GM12878 (cell line): ENCODE measurements at regions not wholly inside any gene's neighbourhood (a gene's known extent, or its start where the extent isn't known, plus 50 kb on each side); places are given as distances from the start of the nearest gene placed in this dataset.

ENCODE experiments used
- ATAC-seq: fragments of 200-7000 bp; cut with Tn5 transposase; 3 replicates; pipeline ENCODE4 v1.9.1; 2020; ENCODE audit warnings: mild to moderate bottlenecking, moderate library complexity
- BruUV-seq: library from RNA; stranded (reverse); fragments of 400-500 nt; replicated peaks from 2 replicates; lab custom pipeline; 2021; lab: Mats Ljungman, UMichigan
- CTCF ChIA-PET: fragments of 300-600 bp; sonication (Branson Sonifier 250); formaldehyde crosslinking; extraction: SDS; loops from one replicate; lab custom pipeline; 2021; ENCODE audit warnings: inconsistent platforms; lab: Yijun Ruan, JAX
- POLR2A ChIA-PET: fragments of 350-600 bp; formaldehyde crosslinking; extraction: SDS; loops from one replicate; lab custom pipeline; 2021; ENCODE audit warnings: inconsistent platforms; lab: Charles Lee
- RAD21 ChIA-PET: fragments of 300-600 bp; sonication (Branson Sonifier 250); formaldehyde crosslinking; loops from one replicate; lab custom pipeline; 2023; ENCODE audit warnings: antibody characterized with exemption; ENCODE audit not compliant: unreplicated experiment; lab: Charles Lee
- SMC1A ChIA-PET: fragments of 300-600 bp; sonication (Branson Sonifier 250); formaldehyde crosslinking; loops from one replicate; lab custom pipeline; 2023; ENCODE audit not compliant: unreplicated experiment, uncharacterized antibody; lab: Charles Lee
- DNase-seq: peaks from one replicate; pipeline ENCODE4 v3.0.0-alpha.2; 2011; ENCODE audit warnings: low read depth, low spot score
- FAIRE-seq: peaks from 3 replicates; lab custom pipeline; 2011; peaks lifted over from hg19 to GRCh38; lab: Jason Lieb, UNC
- H2AFZ ChIP-seq: 2 replicates; pipeline ENCODE4 v1.6.0; 2011; ENCODE audit warnings: low read depth, low read length, control low read depth; ENCODE audit not compliant: control insufficient read depth
- H3K27ac ChIP-seq: 2 replicates; pipeline ENCODE4 v1.5.1; 2011; ENCODE audit warnings: control low read depth; ENCODE audit not compliant: control insufficient read depth, insufficient read depth
- H3K27me3 ChIP-seq, 2 experiments: replicated peaks in 1 of 2; 2 replicates each; pipeline versions ENCODE4 v1.6.0 to v1.6.1; 2011; ENCODE audit warnings: low read length in 1 of 2; ENCODE audit not compliant: control insufficient read depth in 2 of 2, insufficient read depth in 2 of 2
- H3K36me3 ChIP-seq, 2 experiments: 2 replicates each; pipeline ENCODE4 v1.5.1; 2011; ENCODE audit warnings: low read length in 1 of 2; ENCODE audit not compliant: control insufficient read depth in 2 of 2, insufficient read depth in 2 of 2
- H3K4me1 ChIP-seq: 2 replicates; pipeline ENCODE4 v1.6.1; 2011; ENCODE audit warnings: mild to moderate bottlenecking, low read length, moderate library complexity, mixed read lengths; ENCODE audit not compliant: control insufficient read depth, insufficient read depth
- H3K4me2 ChIP-seq: 2 replicates; pipeline ENCODE4 v1.6.0; 2011; ENCODE audit warnings: control low read depth; ENCODE audit not compliant: control insufficient read depth, insufficient read depth
- H3K4me3 ChIP-seq: fragments of 200-600 bp; sonication (generic); 2 replicates; pipeline ENCODE4 v1.5.1; 2016
- H3K79me2 ChIP-seq: 2 replicates; pipeline ENCODE4 v1.6.0; 2011; ENCODE audit warnings: low read length; ENCODE audit not compliant: control insufficient read depth, insufficient read depth
- H3K9ac ChIP-seq: 2 replicates; pipeline ENCODE4 v1.8.0; 2011; ENCODE audit warnings: low read length, control low read depth, mixed read lengths; ENCODE audit not compliant: control insufficient read depth, insufficient read depth
- H3K9me3 ChIP-seq: replicated peaks from 3 replicates; pipeline ENCODE4 v1.5.1; 2011; ENCODE audit warnings: mild to moderate bottlenecking, low read length; ENCODE audit not compliant: control insufficient read depth, insufficient read depth
- H4K20me1 ChIP-seq: 2 replicates; pipeline ENCODE4 v1.6.0; 2011; ENCODE audit not compliant: control insufficient read depth, insufficient read depth
- CBFB ChIP-seq: IDR thresholded peaks from 2 replicates; pipeline ENCODE4 v1.6.1; 2016; ENCODE audit warnings: antibody characterized with exemption, low read depth
- CHD1 ChIP-seq: IDR thresholded peaks from 2 replicates; pipeline ENCODE4 v1.6.1; 2012; ENCODE audit warnings: low read depth, low read length, improper control_type of control experiment
- DPF2 ChIP-seq: fragments of 450-650 bp; IDR thresholded peaks from 2 replicates; pipeline ENCODE4 v1.6.1; 2017; ENCODE audit warnings: mild to moderate bottlenecking
- HDAC6 ChIP-seq: fragments of 200-600 bp; sonication (generic); IDR thresholded peaks from one replicate; pipeline ENCODE4 v1.8.0; 2017; ENCODE audit warnings: antibody characterized with exemption; ENCODE audit not compliant: unreplicated experiment
- IRF4 ChIP-seq: IDR thresholded peaks from 2 replicates; pipeline ENCODE4 v1.6.1; 2011; ENCODE audit warnings: low read depth, low read length
- MYB ChIP-seq: fragments of 150-350 bp; IDR thresholded peaks from 2 replicates; pipeline ENCODE4 v1.6.1; 2014; ENCODE audit warnings: mild to moderate bottlenecking, low read depth, low read length, borderline replicate concordance
- NBN ChIP-seq: fragments of 450-650 bp; IDR thresholded peaks from 2 replicates; pipeline ENCODE4 v1.6.1; 2016
- NFYB ChIP-seq: IDR thresholded peaks from 2 replicates; pipeline ENCODE4 v1.6.1; 2011; ENCODE audit warnings: low read depth, mild to moderate bottlenecking, low read length, improper control_type of control experiment, moderate library complexity; ENCODE audit not compliant: insufficient read depth
- WGBS: methylation state at CpG from one replicate; pipeline ENCODE4 v1.1.6; 2016; ENCODE audit warnings: low lambda C conversion rate; ENCODE audit not compliant: insufficient replicate concordance, insufficient coverage; ENCODE audit errors: missing lambda C conversion rate; 5-methylcytosine and 5-hydroxymethylcytosine counted together
- in situ Hi-C: fragments of 300-500 bp; cut with MboI; formaldehyde crosslinking; loops from 9 replicates; pipeline ENCODE4 v1.14.3; 2018; ENCODE audit warnings: mixed read lengths
- intact Hi-C: fragments of 100-400 bp; cut with micrococcal nuclease; formaldehyde crosslinking; loops from one replicate; pipeline ENCODE4 v1.14.2; 2022; ENCODE audit not compliant: unreplicated experiment
- TF ChIP-seq, protein P1 (sequence below): fragments of 450-650 bp; IDR thresholded peaks from 2 replicates; pipeline ENCODE4 v1.6.1; 2016; ENCODE audit warnings: mild to moderate bottlenecking
- TF ChIP-seq, protein P2 (sequence below): fragments of 150-350 bp; IDR thresholded peaks from 2 replicates; pipeline ENCODE4 v1.6.1; 2016; ENCODE audit warnings: low read depth, low read length
- TF ChIP-seq, protein P3 (sequence below): fragments of 450-650 bp; formaldehyde crosslinking; IDR thresholded peaks from 2 replicates; pipeline ENCODE4 v1.4.0; 2022; ENCODE audit warnings: mild to moderate bottlenecking, moderate library complexity
- TF ChIP-seq, protein P4 (sequence below): IDR thresholded peaks from 2 replicates; pipeline ENCODE4 v1.6.1; 2012; ENCODE audit warnings: low read depth, low read length, improper control_type of control experiment
- TF ChIP-seq, protein P5 (sequence below): fragments of 450-650 bp; IDR thresholded peaks from 2 replicates; pipeline ENCODE4 v1.6.1; 2018; ENCODE audit warnings: mild to moderate bottlenecking, low read depth, moderate library complexity; ENCODE audit not compliant: partially characterized antibody

DNA sequence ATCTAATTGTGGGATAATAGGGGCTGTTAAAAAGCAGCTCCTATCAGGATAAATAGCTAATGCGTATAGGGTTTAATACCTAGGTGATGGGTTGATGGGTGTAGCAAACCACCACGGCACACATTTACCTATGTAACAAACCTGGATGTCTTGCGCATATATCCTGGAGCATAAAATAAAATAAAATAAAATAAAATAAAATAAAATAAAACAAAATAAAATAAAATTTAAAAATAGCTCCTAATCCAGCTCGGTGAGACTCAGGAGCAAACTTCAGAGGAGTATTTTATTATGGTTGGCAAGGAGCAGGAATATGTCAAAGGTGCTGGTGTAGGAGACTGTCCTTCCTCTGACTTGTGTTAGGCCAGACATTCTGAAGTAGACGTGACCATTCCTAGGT lies 721.0 kb downstream of the BCL11B start (continued):
- TF ChIP-seq, protein P1, sequence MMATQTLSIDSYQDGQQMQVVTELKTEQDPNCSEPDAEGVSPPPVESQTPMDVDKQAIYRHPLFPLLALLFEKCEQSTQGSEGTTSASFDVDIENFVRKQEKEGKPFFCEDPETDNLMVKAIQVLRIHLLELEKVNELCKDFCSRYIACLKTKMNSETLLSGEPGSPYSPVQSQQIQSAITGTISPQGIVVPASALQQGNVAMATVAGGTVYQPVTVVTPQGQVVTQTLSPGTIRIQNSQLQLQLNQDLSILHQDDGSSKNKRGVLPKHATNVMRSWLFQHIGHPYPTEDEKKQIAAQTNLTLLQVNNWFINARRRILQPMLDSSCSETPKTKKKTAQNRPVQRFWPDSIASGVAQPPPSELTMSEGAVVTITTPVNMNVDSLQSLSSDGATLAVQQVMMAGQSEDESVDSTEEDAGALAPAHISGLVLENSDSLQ, result no peak
- TF ChIP-seq, protein P2, sequence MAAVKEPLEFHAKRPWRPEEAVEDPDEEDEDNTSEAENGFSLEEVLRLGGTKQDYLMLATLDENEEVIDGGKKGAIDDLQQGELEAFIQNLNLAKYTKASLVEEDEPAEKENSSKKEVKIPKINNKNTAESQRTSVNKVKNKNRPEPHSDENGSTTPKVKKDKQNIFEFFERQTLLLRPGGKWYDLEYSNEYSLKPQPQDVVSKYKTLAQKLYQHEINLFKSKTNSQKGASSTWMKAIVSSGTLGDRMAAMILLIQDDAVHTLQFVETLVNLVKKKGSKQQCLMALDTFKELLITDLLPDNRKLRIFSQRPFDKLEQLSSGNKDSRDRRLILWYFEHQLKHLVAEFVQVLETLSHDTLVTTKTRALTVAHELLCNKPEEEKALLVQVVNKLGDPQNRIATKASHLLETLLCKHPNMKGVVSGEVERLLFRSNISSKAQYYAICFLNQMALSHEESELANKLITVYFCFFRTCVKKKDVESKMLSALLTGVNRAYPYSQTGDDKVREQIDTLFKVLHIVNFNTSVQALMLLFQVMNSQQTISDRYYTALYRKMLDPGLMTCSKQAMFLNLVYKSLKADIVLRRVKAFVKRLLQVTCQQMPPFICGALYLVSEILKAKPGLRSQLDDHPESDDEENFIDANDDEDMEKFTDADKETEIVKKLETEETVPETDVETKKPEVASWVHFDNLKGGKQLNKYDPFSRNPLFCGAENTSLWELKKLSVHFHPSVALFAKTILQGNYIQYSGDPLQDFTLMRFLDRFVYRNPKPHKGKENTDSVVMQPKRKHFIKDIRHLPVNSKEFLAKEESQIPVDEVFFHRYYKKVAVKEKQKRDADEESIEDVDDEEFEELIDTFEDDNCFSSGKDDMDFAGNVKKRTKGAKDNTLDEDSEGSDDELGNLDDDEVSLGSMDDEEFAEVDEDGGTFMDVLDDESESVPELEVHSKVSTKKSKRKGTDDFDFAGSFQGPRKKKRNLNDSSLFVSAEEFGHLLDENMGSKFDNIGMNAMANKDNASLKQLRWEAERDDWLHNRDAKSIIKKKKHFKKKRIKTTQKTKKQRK, result no peak

DNA sequence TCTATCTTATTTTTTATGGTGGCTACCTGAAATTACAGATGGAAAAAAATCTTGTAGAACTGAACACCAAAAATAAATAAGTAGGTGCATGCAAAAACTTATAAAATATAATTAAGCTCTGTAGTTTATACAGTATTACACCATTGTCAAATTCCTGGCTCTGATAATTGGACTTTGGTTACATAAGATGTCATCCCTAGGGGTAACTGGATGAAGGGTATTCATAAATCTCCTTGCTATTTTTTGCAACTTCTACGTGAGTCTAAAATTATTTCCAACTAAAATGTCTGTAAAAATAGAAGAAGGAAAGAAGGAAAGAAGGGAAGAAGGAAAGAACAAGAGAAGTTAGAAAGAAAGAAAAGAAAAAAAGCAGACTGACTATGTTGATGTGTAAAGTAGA lies 716.6 kb downstream of the BCL11B start:
- no peaks in the 10 kb centered on the region for H4K20me1 ChIP-seq
- H2AFZ ChIP-seq, result no peak overlapping the region
- H3K27ac ChIP-seq, result no peak overlapping the region
- no peaks in the 10 kb centered on the region for H3K27me3 ChIP-seq
- no peak for DNase-seq
- CTCF ChIA-PET, result no interaction called here
- in situ Hi-C loops, result no loop called here
- no peak overlapping the region for H3K9ac ChIP-seq
- H3K9me3 ChIP-seq, result no peaks in the 10 kb centered on the region; the same call in 1 of the 3 replicates
- WGBS, result 0% methylated on average over 1 of the region's 1 CpG
- H3K79me2 ChIP-seq, result no peaks in the 10 kb centered on the region
- no peak overlapping the region for H3K4me3 ChIP-seq
- RAD21 ChIA-PET, result no interaction called here
- SMC1A ChIA-PET, result no interaction called here
- FAIRE-seq, result no peak
- H3K4me1 ChIP-seq, result no peaks in the 10 kb centered on the region
- intact Hi-C loops, result no loop called here
- no peaks in the 10 kb centered on the region for H3K36me3 ChIP-seq
- POLR2A ChIA-PET, result no interaction called here
- BruUV-seq, result no TSS peak
- no peak for ATAC-seq
- no peak overlapping the region for H3K4me2 ChIP-seq
- no peak for TF ChIP-seq NFYB
- no peak for TF ChIP-seq CBFB
- TF ChIP-seq, protein P3, sequence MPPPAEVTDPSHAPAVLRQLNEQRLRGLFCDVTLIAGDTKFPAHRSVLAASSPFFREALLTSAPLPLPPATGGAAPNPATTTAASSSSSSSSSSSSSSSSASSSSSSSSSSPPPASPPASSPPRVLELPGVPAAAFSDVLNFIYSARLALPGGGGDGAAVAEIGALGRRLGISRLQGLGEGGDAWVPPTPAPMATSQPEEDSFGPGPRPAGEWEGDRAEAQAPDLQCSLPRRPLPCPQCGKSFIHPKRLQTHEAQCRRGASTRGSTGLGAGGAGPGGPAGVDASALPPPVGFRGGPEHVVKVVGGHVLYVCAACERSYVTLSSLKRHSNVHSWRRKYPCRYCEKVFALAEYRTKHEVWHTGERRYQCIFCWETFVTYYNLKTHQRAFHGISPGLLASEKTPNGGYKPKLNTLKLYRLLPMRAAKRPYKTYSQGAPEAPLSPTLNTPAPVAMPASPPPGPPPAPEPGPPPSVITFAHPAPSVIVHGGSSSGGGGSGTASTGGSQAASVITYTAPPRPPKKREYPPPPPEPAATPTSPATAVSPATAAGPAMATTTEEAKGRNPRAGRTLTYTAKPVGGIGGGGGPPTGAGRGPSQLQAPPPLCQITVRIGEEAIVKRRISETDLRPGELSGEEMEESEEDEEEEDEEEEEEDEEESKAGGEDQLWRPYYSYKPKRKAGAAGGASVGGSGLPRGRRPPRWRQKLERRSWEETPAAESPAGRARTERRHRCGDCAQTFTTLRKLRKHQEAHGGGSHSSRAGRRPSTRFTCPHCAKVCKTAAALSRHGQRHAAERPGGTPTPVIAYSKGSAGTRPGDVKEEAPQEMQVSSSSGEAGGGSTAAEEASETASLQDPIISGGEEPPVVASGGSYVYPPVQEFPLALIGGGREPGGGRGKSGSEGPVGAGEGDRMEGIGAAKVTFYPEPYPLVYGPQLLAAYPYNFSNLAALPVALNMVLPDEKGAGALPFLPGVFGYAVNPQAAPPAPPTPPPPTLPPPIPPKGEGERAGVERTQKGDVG (CRISPR knock-in tag), result no peak
- no peak for TF ChIP-seq HDAC6
- TF ChIP-seq MYB, result no peak
- no peak for TF ChIP-seq CHD1
- TF ChIP-seq IRF4, result no peak
- TF ChIP-seq, protein P4, sequence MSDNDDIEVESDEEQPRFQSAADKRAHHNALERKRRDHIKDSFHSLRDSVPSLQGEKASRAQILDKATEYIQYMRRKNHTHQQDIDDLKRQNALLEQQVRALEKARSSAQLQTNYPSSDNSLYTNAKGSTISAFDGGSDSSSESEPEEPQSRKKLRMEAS, result no peak
- TF ChIP-seq, protein P5, sequence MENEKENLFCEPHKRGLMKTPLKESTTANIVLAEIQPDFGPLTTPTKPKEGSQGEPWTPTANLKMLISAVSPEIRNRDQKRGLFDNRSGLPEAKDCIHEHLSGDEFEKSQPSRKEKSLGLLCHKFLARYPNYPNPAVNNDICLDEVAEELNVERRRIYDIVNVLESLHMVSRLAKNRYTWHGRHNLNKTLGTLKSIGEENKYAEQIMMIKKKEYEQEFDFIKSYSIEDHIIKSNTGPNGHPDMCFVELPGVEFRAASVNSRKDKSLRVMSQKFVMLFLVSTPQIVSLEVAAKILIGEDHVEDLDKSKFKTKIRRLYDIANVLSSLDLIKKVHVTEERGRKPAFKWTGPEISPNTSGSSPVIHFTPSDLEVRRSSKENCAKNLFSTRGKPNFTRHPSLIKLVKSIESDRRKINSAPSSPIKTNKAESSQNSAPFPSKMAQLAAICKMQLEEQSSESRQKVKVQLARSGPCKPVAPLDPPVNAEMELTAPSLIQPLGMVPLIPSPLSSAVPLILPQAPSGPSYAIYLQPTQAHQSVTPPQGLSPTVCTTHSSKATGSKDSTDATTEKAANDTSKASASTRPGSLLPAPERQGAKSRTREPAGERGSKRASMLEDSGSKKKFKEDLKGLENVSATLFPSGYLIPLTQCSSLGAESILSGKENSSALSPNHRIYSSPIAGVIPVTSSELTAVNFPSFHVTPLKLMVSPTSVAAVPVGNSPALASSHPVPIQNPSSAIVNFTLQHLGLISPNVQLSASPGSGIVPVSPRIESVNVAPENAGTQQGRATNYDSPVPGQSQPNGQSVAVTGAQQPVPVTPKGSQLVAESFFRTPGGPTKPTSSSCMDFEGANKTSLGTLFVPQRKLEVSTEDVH, result no peak
- TF ChIP-seq DPF2, result no peak
- no peak for TF ChIP-seq NBN
